ENCODE measurements at regions not wholly inside any gene's neighbourhood (a gene's known extent, or its start where the extent isn't known, plus 50 kb on each side); places are given as distances from the start of the nearest gene placed in this dataset.

DNA sequence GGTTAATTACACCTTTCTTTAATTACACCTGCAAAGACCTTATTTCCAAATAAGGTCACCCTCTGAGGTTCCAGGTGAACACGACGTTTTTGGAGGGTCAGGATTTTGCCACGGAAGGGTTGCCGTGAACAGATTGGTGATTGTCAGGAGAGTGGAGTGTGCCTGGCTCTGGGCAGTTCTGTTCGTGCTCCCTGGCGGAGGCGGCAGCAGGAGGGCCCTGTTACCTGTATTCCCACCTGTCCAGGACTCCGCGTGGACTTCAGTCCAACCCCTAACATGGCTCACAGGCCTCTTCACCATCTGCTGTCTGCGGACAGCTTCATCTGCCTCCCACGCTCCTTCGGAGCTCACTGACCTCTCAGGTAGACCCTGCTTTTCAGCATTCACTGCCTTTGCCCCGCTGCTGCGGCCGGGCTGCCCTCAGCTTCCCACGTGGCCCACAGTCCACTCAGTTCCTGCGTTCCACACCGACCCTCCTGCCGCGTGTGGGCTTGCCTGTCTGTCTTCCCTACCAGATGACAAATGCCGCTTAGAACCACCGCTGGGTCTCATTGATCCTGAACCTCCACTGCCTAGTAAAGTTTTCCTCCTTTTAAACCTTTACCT, 187.5 kb upstream of the DIO3 start:
- H3K36me3 Mint-ChIP-seq = no peaks in the 10 kb centered on the region
- H3K9me3 Mint-ChIP-seq = no peaks in the 10 kb centered on the region
- H3K27ac Mint-ChIP-seq = no peak overlapping the region
- no peak for ATAC-seq
- no peak for DNase-seq (ENCODE audit: low spot score in 2 of 2)

DNA sequence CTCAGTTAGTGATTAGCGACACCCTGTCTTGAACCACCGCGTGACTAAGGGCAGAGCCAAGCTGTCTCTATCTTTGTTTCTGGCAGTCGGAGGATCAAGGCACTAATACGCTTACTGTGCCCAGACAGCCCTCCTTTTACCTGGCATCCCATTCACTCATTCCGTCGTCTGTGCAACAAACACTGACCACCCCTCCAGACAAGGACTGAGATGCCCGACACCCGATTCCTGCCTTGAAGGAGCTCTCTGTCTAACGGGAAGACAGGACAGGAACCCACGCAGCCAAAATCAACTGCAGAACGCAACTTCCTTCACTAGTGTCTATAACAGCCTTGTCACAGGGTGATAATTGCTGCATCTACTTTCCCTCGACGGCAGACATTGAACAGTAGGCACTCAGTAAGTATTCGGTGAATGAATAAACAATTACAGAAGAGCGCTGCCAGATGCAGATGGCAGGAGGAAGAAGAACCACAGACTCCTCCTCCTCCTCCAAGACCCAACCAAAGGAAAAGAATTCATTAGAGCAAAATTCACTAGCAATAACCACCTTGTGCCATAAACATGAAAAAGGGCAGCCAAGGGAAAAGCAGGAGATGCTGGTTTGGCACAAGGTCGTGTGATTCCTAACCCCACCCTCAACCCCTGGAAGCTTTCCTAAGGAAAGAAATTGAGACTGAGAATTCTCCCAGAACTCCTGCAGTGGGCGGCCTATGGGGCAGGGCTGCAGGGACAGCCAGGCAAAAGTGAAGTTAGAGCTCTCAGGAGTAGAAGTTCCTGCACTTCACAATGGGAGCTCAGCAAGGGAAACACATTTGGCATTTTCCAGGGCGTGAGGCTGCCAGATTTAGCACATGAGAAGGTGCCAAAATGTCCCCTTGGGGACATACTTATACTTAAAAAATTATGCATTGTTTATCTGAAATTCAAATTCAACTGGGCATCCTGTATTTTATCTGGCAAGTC, 186.6 kb upstream of the DIO3 start:
- H3K36me3 Mint-ChIP-seq = no peaks in the 10 kb centered on the region
- H3K9me3 Mint-ChIP-seq = no peaks in the 10 kb centered on the region
- DNase-seq (ENCODE audit: low spot score in 2 of 2) (no peak), ATAC-seq (no peak)
- H3K27ac Mint-ChIP-seq = no peak overlapping the region

DNA sequence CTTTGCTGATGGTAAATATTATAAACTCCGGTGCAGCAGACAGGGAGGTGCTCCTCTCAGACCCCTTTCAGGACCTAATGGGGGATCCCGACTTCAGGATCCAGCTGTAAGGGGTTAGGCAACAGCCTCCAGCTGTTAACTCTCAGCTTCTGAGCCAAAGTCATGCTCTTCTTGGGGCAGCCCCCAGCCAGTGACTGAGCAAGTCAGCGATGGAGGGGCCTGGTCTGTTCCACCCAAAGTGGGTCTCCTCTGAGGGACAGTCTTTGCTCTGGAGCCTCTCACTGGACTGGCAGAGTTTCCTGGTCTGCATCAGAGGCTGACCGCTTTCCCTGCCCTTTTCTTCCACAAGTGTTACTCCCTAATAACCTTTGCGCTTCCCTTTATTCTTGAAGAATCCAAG, 184.2 kb upstream of the DIO3 start:
- no peak overlapping the region for H3K27ac Mint-ChIP-seq

DNA sequence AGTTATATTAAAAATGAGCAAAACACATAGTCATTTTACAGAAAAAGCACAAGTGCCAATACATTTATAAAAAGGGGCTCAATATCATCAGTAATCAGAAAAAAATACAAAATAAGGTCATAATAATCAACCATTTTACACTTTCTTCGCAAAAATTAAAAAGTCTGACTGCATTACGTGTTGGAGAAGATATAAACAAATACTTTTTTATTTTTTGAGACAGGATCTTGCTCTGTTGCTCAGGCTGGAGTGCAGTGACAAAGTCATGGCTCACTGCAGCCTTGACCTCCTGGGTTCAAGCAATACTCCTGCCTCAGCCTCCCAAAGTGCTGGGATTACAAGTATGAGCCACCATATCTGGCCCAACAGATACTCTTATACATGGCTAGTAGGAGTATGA, 181.5 kb upstream of the DIO3 start:
- H3K27ac Mint-ChIP-seq = no peak overlapping the region
- ATAC-seq = no peak
- no peak for DNase-seq (ENCODE audit: low spot score in 2 of 2)
- H3K9me3 Mint-ChIP-seq = peaks cover 9 to 13% of the 10 kb centered on the region in 2 donors
- peaks cover 6 to 8% of the 10 kb centered on the region in 2 donors for H3K36me3 Mint-ChIP-seq

More for the DNA sequence above, 184.2 kb upstream of the DIO3 start:
- Mint-ChIP-seq H3K9me3 (no peaks in the 10 kb centered on the region), H3K36me3 (no peaks in the 10 kb centered on the region)
- ATAC-seq (no peak), DNase-seq (ENCODE audit: low spot score in 2 of 2) (no peak)

DNA sequence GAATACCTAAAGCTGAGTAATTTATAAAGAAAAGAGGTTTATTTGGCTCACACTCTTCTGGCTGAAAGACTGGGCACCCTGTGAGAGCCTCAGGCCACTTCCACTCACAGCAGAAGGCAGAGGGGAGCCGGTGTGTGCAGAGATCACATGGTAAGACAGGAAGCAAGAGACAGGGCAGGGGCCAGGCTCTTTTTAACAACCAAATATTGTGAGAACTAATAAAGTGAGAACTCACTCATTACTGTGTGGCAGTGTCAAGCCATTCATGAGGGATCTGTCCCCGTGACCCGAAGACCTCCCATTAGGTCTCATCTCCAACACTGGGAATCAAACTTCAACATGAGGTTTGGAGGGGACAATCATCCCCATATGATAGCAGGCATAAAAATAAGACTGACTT, 180.8 kb upstream of the DIO3 start:
- Mint-ChIP-seq H3K27ac (no peak overlapping the region), H3K36me3 (peaks cover 6 to 8% of the 10 kb centered on the region in 2 donors), H3K9me3 (peaks cover 9 to 13% of the 10 kb centered on the region in 2 donors)
- no peak for ATAC-seq
- no peak for DNase-seq (ENCODE audit: low spot score in 2 of 2)

DNA sequence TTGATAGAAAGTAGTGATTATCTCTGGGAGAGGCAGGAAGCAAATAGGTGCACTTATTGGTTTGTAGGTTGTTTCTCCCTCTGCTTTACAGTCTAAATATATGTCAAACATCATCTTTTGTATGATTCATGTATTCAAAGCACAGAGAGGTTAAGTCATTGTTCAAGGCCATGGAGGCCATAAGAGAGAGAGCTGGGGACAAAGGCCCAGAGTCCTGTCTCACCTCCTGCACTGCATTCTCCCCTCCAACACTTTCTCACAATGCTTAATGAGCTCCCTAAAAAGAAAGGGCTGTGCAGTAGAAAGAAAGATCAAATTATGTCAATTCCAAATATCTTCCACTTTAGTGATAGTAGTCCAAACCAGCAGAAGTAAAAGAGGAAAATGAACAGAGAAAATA, 180.4 kb upstream of the DIO3 start:
- Mint-ChIP-seq H3K27ac (no peak overlapping the region), H3K9me3 (peaks cover 9 to 13% of the 10 kb centered on the region in 2 donors), H3K36me3 (peaks cover 6 to 8% of the 10 kb centered on the region in 2 donors)
- DNase-seq (ENCODE audit: low spot score in 2 of 2) (no peak), ATAC-seq (no peak)

DNA sequence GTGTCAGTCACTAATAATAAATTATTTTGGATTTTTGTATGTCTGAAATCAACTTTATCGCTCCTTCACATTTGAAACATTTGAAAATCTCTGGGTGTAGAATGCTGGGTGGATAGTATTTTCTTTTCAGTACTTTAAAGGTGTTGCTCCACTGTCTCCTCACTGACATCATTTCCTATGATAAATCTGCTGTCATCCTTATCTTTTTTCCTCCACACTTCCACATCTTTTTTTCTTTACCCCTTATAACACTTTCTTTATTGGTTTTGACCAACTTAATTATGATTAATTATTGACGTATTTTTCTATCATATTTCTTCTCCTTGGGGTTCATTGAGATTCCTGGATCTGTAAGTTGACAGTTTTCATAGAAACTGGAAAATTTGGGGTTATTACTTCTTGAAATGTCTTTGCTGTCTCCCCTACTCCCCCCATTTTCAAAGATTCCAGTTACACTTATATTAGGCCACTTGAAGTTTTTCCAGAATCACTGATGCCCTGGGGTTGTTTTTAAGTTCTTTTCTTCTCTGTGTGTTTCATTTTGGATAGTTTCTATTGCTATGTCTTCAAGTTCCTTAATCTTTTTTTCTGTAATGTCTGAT, 177.5 kb upstream of the DIO3 start:
- H3K9me3 Mint-ChIP-seq = peaks cover 14 to 20% of the 10 kb centered on the region in 2 donors
- no peak overlapping the region for H3K27ac Mint-ChIP-seq
- no peak for ATAC-seq
- no peak for DNase-seq (ENCODE audit: low spot score in 2 of 2)
- H3K36me3 Mint-ChIP-seq = peaks cover 6 to 8% of the 10 kb centered on the region in 2 donors

DNA sequence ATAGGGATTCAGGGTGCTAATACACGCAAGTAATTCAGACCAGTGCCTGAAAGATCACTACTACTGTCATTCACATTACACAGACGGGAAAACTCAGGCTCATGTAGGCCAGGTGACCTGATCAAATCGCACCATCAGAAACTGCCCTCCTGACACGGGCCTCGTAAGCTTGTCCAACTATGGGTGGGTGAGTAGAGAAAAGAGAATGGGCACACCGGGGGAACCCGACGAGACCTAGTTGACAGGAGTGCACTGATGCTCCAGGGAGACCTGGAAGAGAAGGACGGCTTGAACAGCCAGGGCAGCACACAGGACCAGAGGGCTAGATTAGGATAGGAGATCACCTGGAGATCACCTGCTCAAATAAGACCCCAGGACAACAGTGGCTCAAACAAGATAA, 166.9 kb upstream of the DIO3 start:
- no peak for DNase-seq (ENCODE audit: low spot score in 2 of 2)
- peaks cover 0 to 6% of the 10 kb centered on the region in 2 donors for H3K36me3 Mint-ChIP-seq
- H3K9me3 Mint-ChIP-seq = peaks cover 0 to 5% of the 10 kb centered on the region in 2 donors
- H3K27ac Mint-ChIP-seq = no peak overlapping the region
- ATAC-seq = no peak

DNA sequence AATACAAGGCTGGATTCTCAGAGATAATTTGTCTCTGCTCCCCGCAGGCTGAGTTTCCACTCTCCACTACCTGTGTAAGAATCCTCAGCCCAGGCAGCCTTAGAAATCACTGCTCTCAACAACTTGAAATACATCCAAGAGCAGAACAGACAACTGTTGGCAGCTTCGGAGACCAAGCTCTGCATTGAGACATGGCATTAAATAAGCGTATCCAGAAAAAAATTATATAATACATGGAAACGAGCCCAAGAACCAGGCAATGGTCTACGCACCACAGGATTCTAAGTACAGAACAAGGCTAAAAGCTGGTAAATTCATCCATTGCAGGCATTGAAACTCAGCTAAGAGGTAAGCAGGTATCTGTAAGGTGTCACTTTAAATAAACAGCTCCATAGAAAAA, 165.5 kb upstream of the DIO3 start:
- no peak for DNase-seq (ENCODE audit: low spot score in 2 of 2)
- ATAC-seq = no peak
- Mint-ChIP-seq H3K36me3 (peaks cover 0 to 6% of the 10 kb centered on the region in 2 donors), H3K27ac (no peak overlapping the region), H3K9me3 (peaks cover 0 to 5% of the 10 kb centered on the region in 2 donors)

DNA sequence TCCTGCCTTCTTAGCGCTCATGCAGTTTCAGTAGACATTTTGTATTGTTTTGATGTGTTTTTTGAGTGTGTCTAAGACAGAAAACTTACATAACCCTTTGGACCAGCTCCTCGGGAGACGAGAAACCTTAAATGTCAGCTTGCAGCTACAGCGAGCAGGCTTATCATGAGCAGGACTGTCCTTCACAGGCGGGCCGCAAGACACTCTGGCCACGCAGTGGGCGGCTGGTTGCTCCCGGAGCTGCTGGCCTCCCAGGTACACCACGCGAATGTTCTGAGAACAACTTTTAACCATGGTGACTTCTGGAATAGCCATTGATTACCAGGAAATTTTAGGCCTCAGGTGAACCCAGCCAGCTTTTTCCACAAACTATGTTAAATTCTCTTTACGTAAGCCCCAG, 164.1 kb upstream of the DIO3 start:
- Mint-ChIP-seq H3K36me3 (peaks cover 0 to 6% of the 10 kb centered on the region in 2 donors), H3K27ac (no peak overlapping the region), H3K9me3 (peaks cover 0 to 5% of the 10 kb centered on the region in 2 donors)
- DNase-seq (ENCODE audit: low spot score in 2 of 2) (no peak), ATAC-seq (no peak)

DNA sequence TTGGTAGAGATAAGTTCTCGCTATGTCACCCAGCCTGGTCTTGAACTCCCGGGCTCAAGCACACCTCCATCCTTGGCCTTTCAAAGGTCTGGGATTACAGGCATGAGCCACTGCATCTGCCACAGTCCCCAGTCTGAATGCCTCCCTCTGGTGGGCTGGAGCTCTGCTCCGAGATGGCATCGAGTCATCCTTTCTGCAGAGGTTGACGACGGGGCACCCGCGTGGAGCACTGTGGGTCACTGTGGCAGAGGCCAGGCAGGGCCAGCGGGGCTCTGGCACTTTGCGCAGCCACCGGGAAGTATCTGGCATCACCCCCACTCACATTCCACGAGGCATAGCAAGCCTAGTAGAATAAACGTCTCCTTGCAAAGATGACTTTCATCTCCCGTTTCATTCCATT, 163.3 kb upstream of the DIO3 start:
- DNase-seq (ENCODE audit: low spot score in 2 of 2) (no peak), ATAC-seq (no peak)

DNA sequence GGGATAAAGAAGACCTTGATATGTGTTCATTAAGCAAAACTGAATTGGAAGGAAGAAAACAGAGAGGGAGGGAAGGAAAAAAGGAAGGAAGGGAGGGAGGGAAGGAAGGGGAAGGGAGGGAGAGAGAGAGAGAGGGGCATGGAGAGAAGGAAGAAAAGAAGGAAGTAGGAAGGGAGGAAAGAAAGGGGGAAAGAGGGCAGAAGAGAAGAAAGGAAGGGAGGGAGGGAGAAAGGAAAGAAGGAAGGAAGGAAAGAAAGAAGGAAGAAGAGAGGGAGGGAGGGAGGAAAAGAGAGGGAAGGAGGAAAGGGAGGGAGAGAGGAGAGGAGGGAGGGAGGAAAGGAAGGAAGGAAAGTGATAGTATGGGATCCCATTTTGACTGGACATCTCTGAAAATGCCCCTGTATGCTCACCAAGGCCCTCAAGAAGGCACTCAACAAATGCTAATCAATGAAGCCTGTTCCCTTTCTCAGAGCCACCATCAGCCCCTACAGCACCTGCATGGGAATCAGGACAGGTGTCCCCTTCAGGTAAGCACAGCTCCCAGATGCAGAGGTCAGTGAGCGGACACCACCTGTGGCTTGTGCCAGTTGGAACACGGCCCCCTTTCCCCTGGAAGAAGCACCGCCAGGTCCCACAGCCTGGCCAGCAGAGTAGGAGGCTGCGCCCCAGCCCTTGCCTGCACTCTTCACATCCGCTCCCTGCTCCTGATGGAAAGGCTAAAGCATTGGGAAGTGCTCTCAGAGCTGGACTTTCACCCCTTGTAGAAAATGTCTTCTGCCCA, 161.4 kb upstream of the DIO3 start:
- DNase-seq (ENCODE audit: low spot score in 2 of 2) = no peak
- no peak overlapping the region for H3K27ac Mint-ChIP-seq
- no peak for ATAC-seq
- H3K36me3 Mint-ChIP-seq = no peaks in the 10 kb centered on the region
- no peaks in the 10 kb centered on the region for H3K9me3 Mint-ChIP-seq

More for the DNA sequence above, 163.3 kb upstream of the DIO3 start:
- Mint-ChIP-seq H3K27ac (no peak overlapping the region), H3K36me3 (peaks cover 0 to 6% of the 10 kb centered on the region in 2 donors), H3K9me3 (peaks cover 0 to 5% of the 10 kb centered on the region in 2 donors)

DNA sequence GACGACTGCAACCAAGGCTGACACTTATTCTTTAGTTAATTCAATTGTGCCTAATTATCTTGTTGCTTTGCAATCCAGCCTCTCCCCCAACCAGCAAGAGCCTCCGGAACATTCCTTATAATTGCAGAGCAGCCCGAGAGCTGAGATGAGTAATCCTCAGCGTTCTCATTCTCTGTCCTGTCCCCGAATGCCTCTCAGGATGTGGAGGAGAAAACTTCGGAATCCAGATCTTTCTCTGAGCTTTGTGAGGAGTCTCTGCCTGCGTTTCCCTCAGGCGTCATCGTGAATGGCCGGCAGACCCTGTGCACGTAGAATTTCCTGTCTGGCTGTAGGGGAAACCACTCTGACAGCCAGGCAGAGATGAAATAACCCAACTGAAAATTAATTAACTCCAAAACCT, 160.5 kb upstream of the DIO3 start:
- no peak overlapping the region for H3K27ac Mint-ChIP-seq
- ATAC-seq = no peak
- no peaks in the 10 kb centered on the region for H3K36me3 Mint-ChIP-seq
- DNase-seq (ENCODE audit: low spot score in 2 of 2) = no peak
- no peaks in the 10 kb centered on the region for H3K9me3 Mint-ChIP-seq

DNA sequence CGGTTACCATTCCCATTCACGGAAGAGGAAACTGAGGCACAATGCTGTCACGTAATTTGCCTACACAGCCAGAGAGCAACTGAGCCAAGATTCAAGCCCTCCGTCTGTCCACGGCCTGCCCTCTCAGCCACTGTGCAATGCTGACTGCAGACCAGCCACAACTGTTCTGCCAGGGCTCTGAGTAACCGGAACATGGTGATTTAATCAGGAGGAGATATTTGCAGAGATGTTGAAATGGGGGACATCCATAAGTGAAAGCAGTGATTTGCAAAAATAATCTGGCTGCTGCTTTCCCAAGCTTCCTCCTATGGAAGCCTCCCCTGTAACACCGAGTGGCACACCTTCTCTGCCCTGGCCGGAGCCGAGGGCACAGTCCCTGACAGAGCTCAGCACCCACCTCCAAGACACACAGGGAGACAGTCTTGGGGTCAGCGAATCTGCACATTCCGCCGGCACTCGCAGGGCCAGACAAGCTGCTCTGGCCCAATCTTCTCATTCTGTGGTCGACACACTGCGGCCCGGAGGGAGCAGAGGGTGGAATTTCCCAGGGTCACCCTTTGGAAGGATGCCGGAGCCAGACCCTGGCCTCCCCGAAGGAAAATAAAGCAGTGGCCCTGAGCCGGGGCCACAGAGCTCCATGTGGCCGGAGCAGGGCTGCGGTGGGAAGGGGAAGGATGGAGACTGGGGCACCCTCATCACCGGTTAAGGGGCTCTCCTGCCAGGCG, 158.2 kb upstream of the DIO3 start:
- H3K27ac Mint-ChIP-seq = no peak overlapping the region
- ATAC-seq (no peak), DNase-seq (ENCODE audit: low spot score in 2 of 2) (no peak)
- no peaks in the 10 kb centered on the region for H3K9me3 Mint-ChIP-seq
- no peaks in the 10 kb centered on the region for H3K36me3 Mint-ChIP-seq

DNA sequence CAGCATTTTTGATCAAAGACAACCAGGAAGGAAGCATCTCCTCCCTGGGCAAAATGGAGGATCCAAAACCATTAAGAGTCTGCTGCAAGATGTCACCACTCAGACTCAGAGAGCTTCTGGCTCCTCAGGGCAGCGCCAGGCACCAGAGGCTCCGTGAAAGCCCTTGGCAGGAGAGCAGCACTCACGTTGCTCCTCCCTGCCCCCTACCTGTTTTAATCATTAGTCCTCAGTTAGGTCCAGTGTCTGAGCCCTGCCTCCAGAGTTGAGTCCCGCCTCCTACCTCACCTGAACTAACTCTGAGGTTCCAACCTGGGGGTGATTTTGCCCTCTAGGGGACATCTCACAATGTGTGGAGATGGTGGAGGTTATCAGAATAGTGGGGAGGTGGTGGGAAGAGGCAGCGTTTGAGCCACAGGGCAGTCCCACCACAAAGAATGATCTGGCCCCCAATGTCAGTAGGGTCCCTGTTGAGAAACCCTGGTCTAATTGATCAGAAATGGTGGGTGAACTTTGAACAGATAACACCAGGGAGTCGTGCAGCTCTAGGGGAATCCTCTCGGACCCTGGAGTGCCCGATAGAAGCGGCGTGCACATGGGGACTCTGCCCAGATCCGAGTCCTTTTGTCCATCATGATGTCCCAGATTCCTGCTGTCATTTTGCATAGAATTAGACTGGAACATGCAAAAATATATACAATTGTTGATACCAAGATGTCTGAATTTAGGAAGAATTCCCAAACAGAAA, 156.7 kb upstream of the DIO3 start:
- no peak for ATAC-seq

More for the DNA sequence above, 156.7 kb upstream of the DIO3 start:
- Mint-ChIP-seq H3K36me3 (no peaks in the 10 kb centered on the region), H3K27ac (peak overlapping the region in 1 of 2 donors; percentile 29), H3K9me3 (no peaks in the 10 kb centered on the region)
- no peak for DNase-seq (ENCODE audit: low spot score in 2 of 2)

Measured in activated naive CD4-positive, alpha-beta T cell treated with anti-CD3 and anti-CD28 coated beads, Interleukin-2, amount 50 U/mL, for 72 hours (primary cell).